Calu3 (cell line): ENCODE measurements at regions not wholly inside any gene's neighbourhood (a gene's known extent, or its start where the extent isn't known, plus 50 kb on each side); places are given as distances from the start of the nearest gene placed in this dataset.

ENCODE experiments used
- BruUV-seq: library from RNA; stranded (reverse); fragments of 400-500 nt; replicated peaks from 2 replicates; lab custom pipeline; 2021; lab: Mats Ljungman, UMichigan
- CTCF ChIA-PET: fragments of 300-600 bp; sonication (Branson Sonifier 250); formaldehyde crosslinking; loops from one replicate; lab custom pipeline; 2022; ENCODE audit warnings: antibody characterized with exemption; lab: Charles Lee
- DNase-seq: peaks from one replicate; pipeline ENCODE4 v3.0.0; 2022
- H3K27ac Mint-ChIP-seq: one replicate; pipeline ENCODE4 v1.8.0; 2022; ENCODE audit warnings: mixed read lengths; ENCODE audit not compliant: unreplicated experiment
- H3K27me3 Mint-ChIP-seq: one replicate; pipeline ENCODE4 v1.8.0; 2022; ENCODE audit warnings: mixed read lengths; ENCODE audit not compliant: unreplicated experiment
- H3K36me3 Mint-ChIP-seq: one replicate; pipeline ENCODE4 v1.8.0; 2022; ENCODE audit warnings: mild to moderate bottlenecking, moderate library complexity, mixed read lengths; ENCODE audit not compliant: insufficient read depth, unreplicated experiment
- H3K4me1 Mint-ChIP-seq: one replicate; pipeline ENCODE4 v1.8.0; 2022; ENCODE audit warnings: mild to moderate bottlenecking, low read depth, mixed read lengths; ENCODE audit not compliant: unreplicated experiment
- H3K4me3 Mint-ChIP-seq: one replicate; pipeline ENCODE4 v1.8.0; 2022; ENCODE audit warnings: mild to moderate bottlenecking, low read depth, moderate library complexity, mixed read lengths; ENCODE audit not compliant: unreplicated experiment
- H3K9me3 Mint-ChIP-seq: one replicate; pipeline ENCODE4 v1.8.0; 2022; ENCODE audit warnings: low read depth, mixed read lengths; ENCODE audit not compliant: unreplicated experiment
- intact Hi-C: fragments of 100-400 bp; cut with micrococcal nuclease; formaldehyde crosslinking; loops from one replicate; pipeline ENCODE4 v1.10.0; 2022; ENCODE audit not compliant: unreplicated experiment
- TF ChIP-seq, protein P1 (sequence below): fragments of 200-600 bp; IDR thresholded peaks from one replicate; pipeline ENCODE4 v1.8.0; 2022; ENCODE audit warnings: antibody characterized with exemption; ENCODE audit not compliant: unreplicated experiment

DNA sequence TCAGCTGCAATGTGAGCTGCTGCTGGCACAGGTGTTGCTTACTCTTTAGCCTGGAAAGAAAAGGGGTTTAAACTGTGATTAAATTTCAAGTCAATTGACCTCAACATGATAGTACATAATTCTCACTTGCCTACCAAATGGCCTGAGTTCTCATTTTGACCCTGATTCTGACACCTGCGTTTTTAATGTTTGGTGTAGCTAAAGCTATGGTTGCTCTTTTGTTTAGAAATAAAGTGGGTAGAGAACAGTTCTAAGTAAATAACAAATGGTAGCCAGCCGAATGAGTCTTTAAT lies 100.8 kb upstream of the SOX2 start:
- TF ChIP-seq, protein P1, sequence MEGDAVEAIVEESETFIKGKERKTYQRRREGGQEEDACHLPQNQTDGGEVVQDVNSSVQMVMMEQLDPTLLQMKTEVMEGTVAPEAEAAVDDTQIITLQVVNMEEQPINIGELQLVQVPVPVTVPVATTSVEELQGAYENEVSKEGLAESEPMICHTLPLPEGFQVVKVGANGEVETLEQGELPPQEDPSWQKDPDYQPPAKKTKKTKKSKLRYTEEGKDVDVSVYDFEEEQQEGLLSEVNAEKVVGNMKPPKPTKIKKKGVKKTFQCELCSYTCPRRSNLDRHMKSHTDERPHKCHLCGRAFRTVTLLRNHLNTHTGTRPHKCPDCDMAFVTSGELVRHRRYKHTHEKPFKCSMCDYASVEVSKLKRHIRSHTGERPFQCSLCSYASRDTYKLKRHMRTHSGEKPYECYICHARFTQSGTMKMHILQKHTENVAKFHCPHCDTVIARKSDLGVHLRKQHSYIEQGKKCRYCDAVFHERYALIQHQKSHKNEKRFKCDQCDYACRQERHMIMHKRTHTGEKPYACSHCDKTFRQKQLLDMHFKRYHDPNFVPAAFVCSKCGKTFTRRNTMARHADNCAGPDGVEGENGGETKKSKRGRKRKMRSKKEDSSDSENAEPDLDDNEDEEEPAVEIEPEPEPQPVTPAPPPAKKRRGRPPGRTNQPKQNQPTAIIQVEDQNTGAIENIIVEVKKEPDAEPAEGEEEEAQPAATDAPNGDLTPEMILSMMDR, result no peak
- H3K9me3 Mint-ChIP-seq, result no peaks in the 10 kb centered on the region
- no peak overlapping the region for H3K27ac Mint-ChIP-seq
- no peaks in the 10 kb centered on the region for H3K36me3 Mint-ChIP-seq
- no TSS peak for BruUV-seq
- no peak for DNase-seq
- no peaks in the 10 kb centered on the region for H3K27me3 Mint-ChIP-seq
- CTCF ChIA-PET, result interaction anchor here (0.7 kb wide), 1 partner anchor 808 kb away, joined by 5 read pairs; no protein-coding TSS in a partner anchor
- no peak overlapping the region for H3K4me3 Mint-ChIP-seq
- intact Hi-C loops, result no loop called here
- no peaks in the 10 kb centered on the region for H3K4me1 Mint-ChIP-seq

DNA sequence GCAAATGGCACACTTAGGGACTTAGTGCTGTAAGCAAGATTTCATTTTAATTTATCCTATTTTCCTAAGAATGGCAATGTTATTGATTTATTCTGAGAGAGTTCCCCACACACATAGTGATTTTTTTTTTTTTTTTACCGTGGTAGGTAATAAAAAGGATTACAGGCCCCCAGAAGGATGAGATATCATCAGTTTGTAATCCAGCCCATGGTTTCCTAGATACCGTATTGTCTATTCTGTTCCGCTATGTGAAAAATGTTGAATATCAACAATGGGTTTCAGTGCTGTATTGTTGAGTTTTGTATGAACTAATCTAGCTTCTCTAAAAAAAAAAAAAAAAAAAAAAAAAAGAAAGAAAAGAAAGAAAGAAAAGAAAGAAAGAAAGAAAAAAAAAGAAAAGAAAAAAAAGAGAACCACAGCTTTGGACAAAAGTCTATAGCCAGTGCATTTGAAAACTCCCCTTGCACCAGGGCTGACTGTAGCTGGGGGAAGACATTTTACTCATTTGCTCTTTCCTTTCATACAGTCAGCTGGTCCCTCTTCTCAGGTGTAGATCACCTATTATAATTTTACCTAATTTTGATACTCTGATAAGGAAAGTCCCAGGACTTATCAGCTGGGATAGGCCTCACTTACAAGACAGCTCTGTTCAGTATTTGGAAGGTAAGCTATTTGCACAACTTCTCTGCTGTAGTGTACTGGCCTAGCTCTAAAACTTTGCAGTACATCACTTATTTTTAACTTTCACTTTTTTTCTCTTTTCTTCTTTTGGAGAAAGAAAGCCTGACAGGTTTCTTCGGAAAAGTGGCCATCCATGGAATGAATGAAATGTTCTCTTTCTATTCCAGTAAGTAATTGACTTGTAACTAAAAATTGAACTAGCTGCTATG lies 101.4 kb upstream of the SOX2 start:
- intact Hi-C loops, result no loop called here
- H3K4me3 Mint-ChIP-seq, result no peak overlapping the region
- no peak overlapping the region for H3K27ac Mint-ChIP-seq
- no peaks in the 10 kb centered on the region for H3K4me1 Mint-ChIP-seq
- CTCF ChIA-PET, result interaction anchor here (0.7 to 0.9 kb wide), 4 partner anchors 15 to 807 kb away, joined by 3 to 5 read pairs (median 4); no protein-coding TSS in a partner anchor
- no peaks in the 10 kb centered on the region for H3K36me3 Mint-ChIP-seq
- no peak for DNase-seq
- no TSS peak for BruUV-seq
- TF ChIP-seq, protein P1, result no peak
- H3K27me3 Mint-ChIP-seq, result no peaks in the 10 kb centered on the region
- no peaks in the 10 kb centered on the region for H3K9me3 Mint-ChIP-seq

DNA sequence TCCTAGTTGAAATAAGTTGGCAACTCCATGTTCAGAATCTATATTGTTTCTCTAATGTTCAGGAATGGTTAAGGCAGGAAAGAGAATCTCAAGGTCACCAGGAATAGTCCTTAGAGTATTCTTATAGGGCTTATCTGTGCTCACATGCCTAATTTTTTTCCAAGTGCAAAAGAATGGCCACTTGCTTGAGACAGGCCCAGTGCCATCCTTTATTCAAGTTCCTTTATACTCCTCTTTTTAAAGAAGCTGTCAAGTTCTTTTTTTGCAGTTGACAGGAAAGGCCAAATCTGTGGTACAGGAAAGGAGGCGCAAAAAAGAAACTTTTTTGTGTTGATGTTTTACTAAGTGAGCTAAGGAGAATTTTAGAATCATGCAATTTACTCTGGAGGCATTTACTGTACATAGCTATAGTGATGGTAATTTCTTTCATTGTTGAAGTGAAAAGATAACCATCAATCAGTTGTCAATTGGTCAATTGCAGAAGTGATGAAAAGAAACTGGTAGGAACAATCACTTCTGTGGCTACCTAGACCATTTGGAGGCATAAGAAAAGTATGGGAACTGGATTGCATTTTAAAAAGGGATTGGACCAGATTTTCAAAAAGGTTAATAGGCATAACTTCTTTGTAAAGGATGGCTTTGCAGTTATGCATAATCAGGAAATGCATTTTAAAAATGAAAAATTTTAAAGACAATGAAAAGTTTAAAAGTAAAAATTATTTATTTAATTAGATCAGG lies 102.5 kb upstream of the SOX2 start:
- TF ChIP-seq, protein P1, result no peak
- no peaks in the 10 kb centered on the region for H3K4me1 Mint-ChIP-seq
- H3K4me3 Mint-ChIP-seq, result no peak overlapping the region
- no peaks in the 10 kb centered on the region for H3K36me3 Mint-ChIP-seq
- no TSS peak for BruUV-seq
- H3K27ac Mint-ChIP-seq, result no peak overlapping the region
- no peak for DNase-seq
- no peaks in the 10 kb centered on the region for H3K27me3 Mint-ChIP-seq
- no peaks in the 10 kb centered on the region for H3K9me3 Mint-ChIP-seq
- CTCF ChIA-PET, result interaction anchor here (0.6 kb wide), 1 partner anchor 43 kb away, joined by 4 read pairs; no protein-coding TSS in a partner anchor
- intact Hi-C loops, result no loop called here

DNA sequence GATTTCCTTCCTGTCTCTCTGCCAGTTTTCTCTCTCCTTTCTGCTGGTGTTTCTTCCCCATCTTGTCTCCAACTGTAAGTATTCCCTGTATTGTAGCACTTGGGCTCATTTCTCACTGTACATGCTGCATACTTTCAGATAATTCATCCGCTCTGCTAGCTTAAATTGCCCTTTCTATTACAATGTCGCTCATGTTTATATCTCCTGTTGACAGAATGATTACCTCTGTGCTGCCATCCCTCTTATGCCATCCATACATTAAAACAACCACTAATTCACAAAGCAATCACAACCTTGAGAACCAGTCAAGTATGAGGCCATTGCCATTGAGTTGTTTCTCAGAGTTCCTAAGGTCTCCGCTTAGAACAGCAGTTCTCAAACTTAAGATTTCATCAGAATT lies 107.5 kb upstream of the SOX2 start:
- no peaks in the 10 kb centered on the region for H3K4me1 Mint-ChIP-seq
- no peaks in the 10 kb centered on the region for H3K27me3 Mint-ChIP-seq
- intact Hi-C loops, result no loop called here
- H3K4me3 Mint-ChIP-seq, result no peak overlapping the region
- DNase-seq, result no peak
- TF ChIP-seq, protein P1, result no peak
- no peaks in the 10 kb centered on the region for H3K9me3 Mint-ChIP-seq
- no peaks in the 10 kb centered on the region for H3K36me3 Mint-ChIP-seq
- CTCF ChIA-PET, result interaction anchor here (0.6 to 0.7 kb wide), 3 partner anchors 16 to 319 kb away, joined by 3 to 4 read pairs (median 3); no protein-coding TSS in a partner anchor
- H3K27ac Mint-ChIP-seq, result no peak overlapping the region
- no TSS peak for BruUV-seq
